Neural progenitor cell (in vitro differentiated cells): ENCODE measurements at regions not wholly inside any gene's neighbourhood (a gene's known extent, or its start where the extent isn't known, plus 50 kb on each side); places are given as distances from the start of the nearest gene placed in this dataset.

Experiments used
- DNase-seq: peaks from one replicate; pipeline ENCODE4 v3.0.0-alpha.2; 2016; ENCODE audit warnings: low spot score
- H2AFZ ChIP-seq: fragments of 200-600 bp; sonication (generic); replicated peaks from 2 replicates; pipeline ENCODE4 v1.6.1; 2016; ENCODE audit warnings: antibody characterized with exemption
- H3F3A ChIP-seq: fragments of 200-600 bp; sonication (generic); 2 replicates; pipeline ENCODE4 v1.6.1; 2016; ENCODE audit warnings: antibody characterized with exemption, low read depth
- H3K27ac ChIP-seq: fragments of 200-600 bp; sonication (generic); 2 replicates; pipeline ENCODE4 v1.5.1; 2016; ENCODE audit warnings: mild to moderate bottlenecking
- H3K27me3 ChIP-seq: fragments of 200-600 bp; sonication (generic); 2 replicates; pipeline ENCODE4 v1.6.1; 2016; ENCODE audit warnings: mild to moderate bottlenecking, moderate library complexity
- H3K36me3 ChIP-seq: fragments of 200-600 bp; sonication (generic); 2 replicates; pipeline ENCODE4 v1.5.1; 2016
- H3K4me1 ChIP-seq: fragments of 200-600 bp; sonication (generic); 2 replicates; pipeline ENCODE4 v1.6.1; 2016; ENCODE audit warnings: mixed run types
- H3K4me2 ChIP-seq: fragments of 200-600 bp; sonication (generic); 2 replicates; pipeline ENCODE4 v1.6.1; 2016
- H3K4me3 ChIP-seq: fragments of 200-600 bp; sonication (generic); 2 replicates; pipeline ENCODE4 v1.5.1; 2016
- H3K79me2 ChIP-seq: fragments of 200-600 bp; sonication (generic); 2 replicates; pipeline ENCODE4 v1.6.1; 2016; ENCODE audit warnings: low read depth
- H3K9ac ChIP-seq: fragments of 200-600 bp; sonication (generic); 2 replicates; pipeline ENCODE4 v1.6.1; 2016
- H3K9me3 ChIP-seq: fragments of 200-600 bp; sonication (generic); 2 replicates; pipeline ENCODE4 v1.5.1; 2016; ENCODE audit warnings: low read depth
- H4K20me1 ChIP-seq: fragments of 200-600 bp; sonication (generic); 2 replicates; pipeline ENCODE4 v1.6.1; 2016; ENCODE audit warnings: low read depth
- H3K27ac Mint-ChIP-seq: 3 replicates; pipeline ENCODE4 v1.8.0; 2021; ENCODE audit warnings: mixed read lengths
- H3K27me3 Mint-ChIP-seq: 2 replicates; pipeline ENCODE4 v1.8.0; 2022; ENCODE audit warnings: low read depth, mild to moderate bottlenecking, inconsistent platforms, moderate library complexity, mixed read lengths; ENCODE audit not compliant: insufficient read depth
- H3K36me3 Mint-ChIP-seq: 3 replicates; pipeline ENCODE4 v1.8.0; 2021; ENCODE audit warnings: mixed read lengths
- H3K4me1 Mint-ChIP-seq: 3 replicates; pipeline ENCODE4 v1.8.0; 2021; ENCODE audit warnings: mixed read lengths
- H3K4me3 Mint-ChIP-seq: 3 replicates; pipeline ENCODE4 v1.8.0; 2021; ENCODE audit warnings: mild to moderate bottlenecking, moderate library complexity, mixed read lengths
- H3K9me3 Mint-ChIP-seq: 3 replicates; pipeline ENCODE4 v1.8.0; 2020; ENCODE audit warnings: mixed read lengths
- CTCF ChIP-seq: fragments of 200-600 bp; sonication (generic); IDR thresholded peaks from 2 replicates; pipeline ENCODE4 v1.5.1; 2017; ENCODE audit warnings: antibody characterized with exemption, mild to moderate bottlenecking
- EZH2 ChIP-seq: fragments of 200-600 bp; sonication (generic); IDR thresholded peaks from 2 replicates; pipeline ENCODE4 v1.6.1; 2017; ENCODE audit warnings: antibody characterized with exemption, mild to moderate bottlenecking, moderate library complexity
- EZH2phosphoT487 ChIP-seq: fragments of 200-600 bp; sonication (generic); IDR thresholded peaks from 2 replicates; pipeline ENCODE4 v1.6.1; 2017; ENCODE audit warnings: antibody characterized with exemption

- Histone ChIP-seq H2AFZ (no peak overlapping the region), H3K9ac (no peak overlapping the region), H3K79me2 (no peaks in the 10 kb centered on the region), H3K27me3 (no peaks in the 10 kb centered on the region), H3K4me2 (no peak overlapping the region), H3F3A (peaks cover 7% of the 10 kb centered on the region), H3K9me3 (no peaks in the 10 kb centered on the region), H3K4me3 (no peak overlapping the region), H4K20me1 (no peaks in the 10 kb centered on the region), H3K4me1 (peaks cover 12% of the 10 kb centered on the region), H3K36me3 (no peaks in the 10 kb centered on the region), H3K27ac (no peak overlapping the region)
- H3K36me3 Mint-ChIP-seq, result no peaks in the 10 kb centered on the region
- peaks cover 5% of the 10 kb centered on the region for H3K9me3 Mint-ChIP-seq
- TF ChIP-seq EZH2phosphoT487 (no peak), CTCF (no peak), EZH2 (no peak)
- H3K4me1 Mint-ChIP-seq, result peaks cover 18% of the 10 kb centered on the region
- no peak overlapping the region for H3K27ac Mint-ChIP-seq
- DNase-seq, result no peak
- no peak overlapping the region for H3K4me3 Mint-ChIP-seq
- H3K27me3 Mint-ChIP-seq, result peaks cover 5% of the 10 kb centered on the region
Observed at GRCh38 chr1:184822267-184822666, 67.6 kb upstream of the EDEM3 start.

GRCh38 chr1:184821658-184822057 is 67.0 kb upstream of the EDEM3 start:
- H3K4me2 ChIP-seq, result no peak overlapping the region
- no peak for DNase-seq

GRCh38 chr1:184820956-184821355 is 66.3 kb upstream of the EDEM3 start:
- DNase-seq, result no peak
- no peaks in the 10 kb centered on the region for H3K36me3 ChIP-seq
- H3F3A ChIP-seq, result peaks cover 7% of the 10 kb centered on the region
- TF ChIP-seq EZH2phosphoT487 (no peak), EZH2 (no peak), CTCF (no peak)
- peaks cover 2% of the 10 kb centered on the region for H3K36me3 Mint-ChIP-seq
- no peak overlapping the region for H3K4me2 ChIP-seq
- H3K4me3 ChIP-seq, result no peak overlapping the region
- H3K27ac Mint-ChIP-seq, result no peak overlapping the region
- no peaks in the 10 kb centered on the region for H3K9me3 ChIP-seq
- peaks cover 8% of the 10 kb centered on the region for H3K9me3 Mint-ChIP-seq
- peaks cover 12% of the 10 kb centered on the region for H3K4me1 ChIP-seq
- no peak overlapping the region for H2AFZ ChIP-seq
- H4K20me1 ChIP-seq, result no peaks in the 10 kb centered on the region
- H3K4me3 Mint-ChIP-seq, result no peak overlapping the region
- H3K4me1 Mint-ChIP-seq, result peaks cover 18% of the 10 kb centered on the region
- H3K9ac ChIP-seq, result no peak overlapping the region
- peaks cover 3% of the 10 kb centered on the region for H3K27me3 Mint-ChIP-seq
- H3K27ac ChIP-seq, result no peak overlapping the region
- H3K79me2 ChIP-seq, result no peaks in the 10 kb centered on the region
- no peaks in the 10 kb centered on the region for H3K27me3 ChIP-seq

More at GRCh38 chr1:184821658-184822057, 67.0 kb upstream of the EDEM3 start:
- no peak overlapping the region for H3K27ac ChIP-seq
- TF ChIP-seq EZH2phosphoT487 (no peak), EZH2 (no peak), CTCF (no peak)
- peaks cover 12% of the 10 kb centered on the region for H3K4me1 ChIP-seq
- no peak overlapping the region for H2AFZ ChIP-seq
- no peak overlapping the region for H3K9ac ChIP-seq
- Mint-ChIP-seq H3K27ac (no peak overlapping the region), H3K4me1 (peaks cover 18% of the 10 kb centered on the region), H3K4me3 (no peak overlapping the region), H3K9me3 (peaks cover 8% of the 10 kb centered on the region), H3K27me3 (peaks cover 5% of the 10 kb centered on the region), H3K36me3 (peaks cover 2% of the 10 kb centered on the region)
- no peaks in the 10 kb centered on the region for H3K27me3 ChIP-seq
- no peaks in the 10 kb centered on the region for H3K36me3 ChIP-seq
- H3K79me2 ChIP-seq, result no peaks in the 10 kb centered on the region
- H3K4me3 ChIP-seq, result no peak overlapping the region
- no peaks in the 10 kb centered on the region for H3K9me3 ChIP-seq
- H3F3A ChIP-seq, result peaks cover 7% of the 10 kb centered on the region
- no peaks in the 10 kb centered on the region for H4K20me1 ChIP-seq
